Spleen (tissue), 7 donors: ENCODE measurements at regions not wholly inside any gene's neighbourhood (a gene's known extent, or its start where the extent isn't known, plus 50 kb on each side); places are given as distances from the start of the nearest gene placed in this dataset.

ENCODE experiments used
- POLR2A ChIP-seq, 3 donors: fragments of 450-650 bp; IDR thresholded peaks; one replicate each; pipeline ENCODE4 v1.5.1; 2017; ENCODE audit warnings: antibody characterized with exemption in 3 of 3, mild to moderate bottlenecking in 1 of 3
- POLR2AphosphoS5 ChIP-seq, 3 donors: sonication (generic); formaldehyde crosslinking; IDR thresholded peaks; one replicate each; pipeline ENCODE4 v1.5.1; 2017; ENCODE audit warnings: antibody characterized with exemption in 3 of 3
- TF ChIP-seq, protein P1 (sequence below), 11 experiments: fragments of 200-600 bp in 7 of 11; fragments of 450-650 bp in 4 of 11; sonication (generic) in 4 of 11; IDR thresholded peaks in 8 of 11; conservative IDR thresholded peaks in 3 of 11; 1 replicate in 7 of 11; 2 replicates in 4 of 11; pipeline versions ENCODE4 v1.4.0 to v1.8.0; 2016 to 2021; ENCODE audit warnings: antibody characterized with exemption in 11 of 11, inconsistent platforms in 4 of 11, mild to moderate bottlenecking in 1 of 11
- donor health status: DM: no; HTN: no; CAD: no; lungs with moderate emphysema.
- donor health status: DM: no; HTN: no; CAD: no.
- donor health status: DM: no; HTN: no; CAD: no.

- TF ChIP-seq, protein P1, sequence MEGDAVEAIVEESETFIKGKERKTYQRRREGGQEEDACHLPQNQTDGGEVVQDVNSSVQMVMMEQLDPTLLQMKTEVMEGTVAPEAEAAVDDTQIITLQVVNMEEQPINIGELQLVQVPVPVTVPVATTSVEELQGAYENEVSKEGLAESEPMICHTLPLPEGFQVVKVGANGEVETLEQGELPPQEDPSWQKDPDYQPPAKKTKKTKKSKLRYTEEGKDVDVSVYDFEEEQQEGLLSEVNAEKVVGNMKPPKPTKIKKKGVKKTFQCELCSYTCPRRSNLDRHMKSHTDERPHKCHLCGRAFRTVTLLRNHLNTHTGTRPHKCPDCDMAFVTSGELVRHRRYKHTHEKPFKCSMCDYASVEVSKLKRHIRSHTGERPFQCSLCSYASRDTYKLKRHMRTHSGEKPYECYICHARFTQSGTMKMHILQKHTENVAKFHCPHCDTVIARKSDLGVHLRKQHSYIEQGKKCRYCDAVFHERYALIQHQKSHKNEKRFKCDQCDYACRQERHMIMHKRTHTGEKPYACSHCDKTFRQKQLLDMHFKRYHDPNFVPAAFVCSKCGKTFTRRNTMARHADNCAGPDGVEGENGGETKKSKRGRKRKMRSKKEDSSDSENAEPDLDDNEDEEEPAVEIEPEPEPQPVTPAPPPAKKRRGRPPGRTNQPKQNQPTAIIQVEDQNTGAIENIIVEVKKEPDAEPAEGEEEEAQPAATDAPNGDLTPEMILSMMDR (IDR thresholded peaks at IDR 0.05 in 8 of 11, conservative IDR thresholded peaks at IDR 0.05 in 3 of 11): no peak
- no peak for TF ChIP-seq POLR2A (IDR thresholded peaks at IDR 0.05)
- TF ChIP-seq POLR2AphosphoS5 (IDR thresholded peaks at IDR 0.05): no peak
Observed at GRCh38 chr1:199747984-199748383, 279.5 kb upstream of the NR5A2 start.
